GM19238 (cell line): ENCODE measurements at regions not wholly inside any gene's neighbourhood (a gene's known extent, or its start where the extent isn't known, plus 50 kb on each side); places are given as distances from the start of the nearest gene placed in this dataset.
"Not testable (repeated sequence)": the region's sequence is repeated elsewhere in the genome, so short reads cannot be mapped to it uniquely, and the experiment has no call there.

ENCODE experiments used
- DNase-seq: peaks from one replicate; pipeline ENCODE4 v3.0.0; 2011; ENCODE audit warnings: low spot score; ENCODE audit not compliant: insufficient read length

DNA sequence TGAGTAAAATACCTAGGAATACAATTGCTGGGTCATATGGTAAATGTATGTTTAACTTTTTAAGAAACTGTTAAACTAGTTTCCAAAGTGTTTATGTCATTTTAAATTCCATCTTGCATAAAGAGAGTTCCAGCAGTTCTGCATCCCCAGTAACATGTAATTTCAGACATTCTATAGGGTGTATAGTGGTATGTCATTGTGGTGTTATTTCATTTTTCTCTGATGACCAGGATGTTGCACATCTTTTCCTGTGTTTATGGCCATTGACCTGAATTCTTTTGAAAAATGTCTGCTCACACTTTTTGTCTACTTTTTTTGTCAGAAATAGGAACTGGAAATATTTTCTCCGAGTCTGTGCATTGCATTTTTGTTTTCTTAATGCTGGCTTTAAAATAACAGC lies 128.9 kb downstream of the TMEM200A start:
- DNase-seq, result no peak

DNA sequence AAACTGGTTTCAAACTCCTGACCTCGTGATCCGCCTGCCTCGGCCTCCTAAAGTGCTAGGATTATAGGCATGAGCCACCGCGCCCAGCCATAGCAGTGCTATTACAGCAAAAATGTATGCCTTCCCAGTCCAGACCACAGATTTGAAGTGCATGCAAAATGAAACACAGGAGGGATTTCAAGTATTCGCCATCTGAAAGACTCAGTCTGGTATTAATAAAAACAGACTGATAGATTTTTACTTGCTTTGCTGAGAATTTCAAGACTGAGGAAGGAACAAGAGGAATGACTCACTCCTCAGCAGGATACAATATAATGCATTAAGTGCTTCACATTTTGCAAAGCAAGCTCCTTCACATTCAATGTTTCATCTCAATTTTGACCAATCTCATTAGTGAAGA lies 134.9 kb downstream of the TMEM200A start:
- no peak for DNase-seq

DNA sequence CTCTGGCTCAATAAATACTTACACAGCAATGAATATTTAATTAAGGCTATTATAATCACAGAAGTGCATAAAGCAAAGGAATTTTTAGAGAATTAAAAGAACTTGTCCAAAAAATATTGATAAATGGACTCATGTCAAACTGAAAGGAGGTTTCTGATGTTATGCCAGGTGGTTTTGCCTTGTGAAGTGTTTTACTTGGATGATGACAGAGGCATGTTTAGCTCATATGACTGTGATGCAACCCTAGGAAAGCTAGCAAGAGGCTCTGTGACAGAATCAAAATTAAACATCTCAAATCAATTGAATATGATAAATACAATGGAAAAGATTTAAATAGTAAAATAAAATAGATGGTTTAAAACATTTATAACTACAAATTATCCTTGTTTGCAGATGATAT lies 137.3 kb downstream of the TMEM200A start:
- no peak for DNase-seq

DNA sequence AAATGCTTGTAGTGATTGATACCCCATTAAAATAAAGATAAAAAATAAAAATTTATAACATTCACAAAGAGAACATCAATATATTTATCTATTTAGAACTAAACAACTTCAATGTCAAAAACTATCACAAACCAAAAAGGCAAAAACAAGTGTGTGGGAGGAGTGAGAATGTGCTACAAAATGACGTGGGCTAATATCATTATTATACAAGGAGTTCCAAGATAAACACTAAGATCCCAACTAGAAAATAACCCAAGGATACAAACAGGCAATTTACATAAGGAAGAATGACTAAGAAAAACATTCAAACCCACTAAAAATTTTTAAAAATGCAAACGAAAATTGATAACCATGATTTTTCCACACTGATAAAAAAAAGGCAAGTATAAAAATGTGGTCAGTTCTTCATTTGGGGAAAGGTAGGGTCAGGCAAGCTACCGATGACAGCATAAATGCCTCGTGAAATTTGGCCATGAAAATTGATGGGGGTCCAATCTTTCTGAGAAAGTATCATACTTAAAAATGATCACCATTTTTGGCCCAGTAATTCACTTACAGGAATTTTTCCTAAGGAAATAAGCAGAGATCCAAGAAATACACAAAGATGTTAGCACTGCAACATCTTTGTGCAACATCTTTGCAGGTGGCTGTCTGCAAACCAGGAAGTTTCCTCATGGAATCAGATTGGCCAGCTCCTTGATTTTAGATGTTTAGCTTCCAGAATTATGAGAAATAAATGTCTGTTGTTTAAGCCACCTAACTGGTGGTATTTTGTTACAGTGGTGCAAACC lies 140.2 kb downstream of the TMEM200A start:
- no peak for DNase-seq

DNA sequence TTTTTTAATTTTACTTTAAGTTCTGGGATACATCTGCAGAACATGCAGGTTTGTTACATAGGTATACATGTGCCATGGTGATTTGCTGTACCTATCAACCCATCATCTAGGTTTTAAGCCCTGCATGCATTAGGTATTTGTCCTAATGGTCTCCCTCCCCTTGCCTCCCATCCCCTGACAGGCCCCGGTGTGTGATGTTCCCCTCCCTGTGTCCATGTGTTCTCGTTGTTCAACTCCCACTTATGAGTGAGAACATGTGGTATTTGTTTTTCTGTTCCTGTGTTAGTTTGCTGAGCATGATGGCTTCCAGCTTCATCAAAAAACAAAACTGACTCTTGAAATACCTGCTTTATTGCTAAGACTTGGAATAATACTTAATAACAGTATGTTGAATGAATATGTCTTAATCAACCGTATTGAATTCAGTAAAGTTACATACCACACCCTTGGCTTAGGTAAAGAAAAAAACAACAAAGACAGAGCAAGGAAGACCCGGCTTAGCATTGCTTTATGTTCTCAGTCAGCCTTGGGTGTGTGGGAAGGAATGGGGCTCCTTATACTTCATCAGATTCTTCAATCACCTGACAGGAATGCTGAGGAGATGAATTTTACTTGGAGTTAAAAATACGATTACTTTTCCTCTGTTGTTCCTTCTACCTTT lies 141.3 kb downstream of the TMEM200A start:
- not testable (repeated sequence) for DNase-seq

DNA sequence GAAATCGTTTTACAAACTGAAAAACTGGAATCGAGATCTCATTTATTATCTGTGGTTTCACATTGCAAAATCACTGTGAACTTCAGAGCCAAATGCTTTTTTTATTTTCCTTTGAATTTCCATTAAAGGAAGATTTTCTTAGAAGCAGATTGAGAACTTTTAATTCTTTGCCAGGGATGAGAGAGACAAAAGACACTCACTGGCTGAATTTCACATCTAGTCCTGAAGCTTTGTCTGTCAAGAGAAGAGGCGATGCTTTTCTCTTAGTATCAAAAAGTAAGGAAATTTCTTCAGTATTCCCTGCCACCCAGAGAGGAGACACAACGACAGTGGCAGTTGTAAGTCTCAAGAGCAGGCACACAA lies 141.8 kb downstream of the TMEM200A start:
- DNase-seq, result no peak

DNA sequence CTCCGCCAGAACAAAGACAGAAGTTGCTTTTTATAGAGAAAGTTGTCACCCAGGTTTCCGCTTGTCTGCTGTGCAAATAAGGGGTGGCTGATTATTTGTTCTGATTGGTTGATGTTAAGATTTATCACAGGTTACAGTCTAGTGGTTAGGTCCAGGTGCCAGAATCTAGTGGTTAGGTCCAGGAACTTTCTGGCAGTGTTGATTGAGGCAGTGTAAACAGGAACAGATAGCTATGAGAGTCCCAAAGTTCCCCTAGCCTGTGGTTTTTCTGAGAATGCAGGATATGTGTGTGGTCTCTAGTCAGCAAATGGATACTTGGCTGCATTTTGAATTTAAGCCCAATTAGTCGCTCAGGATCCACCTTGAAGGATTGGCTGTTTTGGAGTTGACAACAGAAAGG lies 148.0 kb downstream of the TMEM200A start:
- DNase-seq, result no peak

DNA sequence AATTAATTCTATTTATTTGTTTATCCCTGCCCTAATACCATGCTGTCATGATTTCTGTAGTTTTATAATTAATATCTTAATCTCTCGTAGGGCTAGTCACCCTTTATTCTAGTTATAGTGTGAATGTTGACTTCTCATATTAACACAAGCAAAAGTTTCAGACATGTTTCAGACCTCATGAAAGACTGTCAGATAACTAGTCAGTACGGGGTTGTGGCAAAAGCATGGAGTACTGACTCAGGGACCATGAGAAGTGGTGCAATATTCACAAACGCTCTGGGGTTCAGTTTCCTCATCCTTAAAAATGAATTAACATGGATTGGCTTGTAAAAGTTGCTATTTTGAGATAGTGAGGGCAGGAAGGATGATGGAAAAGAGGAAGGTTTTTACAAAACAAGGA lies 148.9 kb downstream of the TMEM200A start:
- no peak for DNase-seq

DNA sequence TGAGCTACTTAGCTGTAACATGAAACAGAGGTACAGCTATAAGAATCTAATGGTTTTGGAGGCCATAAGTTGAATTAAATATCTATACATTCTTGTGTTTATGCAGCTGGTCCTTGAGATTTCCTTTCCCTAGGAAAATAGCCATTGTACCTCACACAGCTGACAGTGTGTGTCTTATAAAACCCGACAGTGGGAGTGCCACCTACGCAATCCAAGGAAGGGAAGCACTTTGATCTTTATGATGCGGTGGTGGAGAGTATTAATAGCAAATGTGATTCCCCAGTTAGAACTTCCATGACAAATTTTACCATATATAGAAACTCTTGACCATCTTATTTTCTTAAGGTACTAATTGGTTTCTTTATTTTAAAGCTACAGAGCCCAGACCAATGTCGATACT lies 149.5 kb downstream of the TMEM200A start:
- DNase-seq, result no peak

DNA sequence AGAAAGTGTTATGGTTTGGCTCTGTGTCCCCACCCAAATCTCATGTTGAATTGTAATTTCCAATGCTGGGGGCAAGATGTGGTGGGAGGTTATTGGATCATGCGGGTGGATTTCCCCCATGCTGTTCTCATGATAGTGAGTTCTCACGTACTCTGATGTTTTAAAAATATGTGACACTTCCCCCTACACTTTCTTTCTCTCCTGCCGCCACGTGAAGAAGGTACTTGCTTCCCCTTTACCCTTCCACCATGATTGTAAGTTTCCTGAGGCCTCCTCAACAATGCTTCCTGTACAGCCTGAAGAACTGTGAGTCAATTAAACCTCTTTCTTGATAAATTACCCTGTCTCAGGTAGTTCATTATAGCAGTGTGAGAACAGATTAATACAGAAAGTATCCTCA lies 150.8 kb downstream of the TMEM200A start:
- DNase-seq, result no peak

DNA sequence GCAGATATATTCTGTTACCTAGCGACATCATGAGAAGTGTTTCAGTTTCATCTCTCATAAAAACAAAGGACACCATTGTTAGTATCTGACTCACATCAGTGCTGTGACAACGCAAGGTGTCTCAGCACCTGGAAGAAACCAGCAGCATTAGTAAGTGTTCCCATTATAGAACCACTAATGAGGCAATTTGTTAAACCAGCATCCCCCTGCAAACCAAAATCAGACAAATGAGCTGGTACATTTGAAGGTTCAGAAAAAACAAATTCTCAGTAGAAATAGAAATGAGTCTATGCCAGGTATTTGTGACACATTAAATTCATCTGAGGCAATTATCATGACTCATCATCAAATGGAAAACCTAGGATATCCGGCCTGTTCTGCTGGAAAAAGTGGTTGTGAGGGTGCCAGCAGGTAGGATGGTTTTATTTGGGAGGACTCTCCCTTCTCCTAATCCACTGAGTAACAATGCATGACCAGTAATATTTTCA lies 151.7 kb downstream of the TMEM200A start:
- DNase-seq, result no peak

DNA sequence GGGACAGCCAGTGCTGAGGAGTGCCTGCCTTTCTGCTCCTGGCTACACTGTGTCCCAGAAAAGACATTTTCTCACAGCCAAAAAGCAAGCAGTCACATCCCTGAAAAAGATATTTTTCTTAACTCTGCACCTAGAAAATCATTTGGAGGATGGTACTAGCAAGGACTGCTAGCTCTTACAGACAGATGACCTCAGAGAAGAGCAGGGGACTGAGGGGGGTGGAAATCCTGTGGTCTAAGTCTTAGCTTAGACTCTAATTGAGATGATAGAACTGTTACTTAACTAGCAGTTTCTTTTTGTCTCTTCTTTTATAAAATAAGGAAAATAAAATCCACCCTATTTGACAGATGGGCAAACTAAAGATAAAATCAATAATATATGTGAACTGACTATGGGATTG lies 152.8 kb downstream of the TMEM200A start:
- no peak for DNase-seq

DNA sequence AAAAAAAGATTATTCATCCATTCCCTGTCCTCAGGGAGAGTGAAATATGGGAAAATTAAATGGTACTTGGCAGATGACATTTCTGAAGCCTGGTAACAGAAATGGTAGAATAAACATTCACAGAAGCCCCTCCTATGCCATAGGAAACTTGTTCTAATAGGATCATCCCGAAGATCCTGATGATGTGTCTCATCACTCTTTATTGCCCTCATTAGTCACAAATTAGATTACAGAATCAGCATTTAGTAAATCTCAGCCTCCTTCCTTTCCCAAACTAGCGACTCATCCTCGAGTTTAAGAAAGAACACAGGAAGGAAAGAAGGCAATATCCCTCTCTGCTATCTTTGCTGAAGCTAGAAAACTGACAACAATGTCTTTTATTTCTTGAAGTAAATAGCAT lies 154.4 kb downstream of the TMEM200A start:
- no peak for DNase-seq

DNA sequence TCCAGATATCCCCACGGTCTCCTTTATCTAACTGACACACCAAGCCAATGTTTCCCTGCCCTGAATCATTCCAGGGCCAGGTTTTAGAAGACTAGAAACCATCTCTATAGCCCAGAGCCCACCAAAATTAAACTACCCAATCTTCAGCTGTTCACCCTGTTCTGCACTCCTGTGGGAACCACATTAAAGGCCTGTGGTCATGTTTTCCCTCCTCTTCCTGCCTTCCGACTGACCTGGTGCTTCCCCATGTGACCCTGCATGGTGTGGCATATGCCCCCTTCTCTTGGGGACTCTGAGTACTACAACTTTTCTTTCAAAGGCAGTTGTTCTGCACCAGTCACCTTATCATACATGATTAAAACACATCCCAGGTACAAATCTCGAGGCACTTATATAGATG lies 155.0 kb downstream of the TMEM200A start:
- DNase-seq, result no peak

DNA sequence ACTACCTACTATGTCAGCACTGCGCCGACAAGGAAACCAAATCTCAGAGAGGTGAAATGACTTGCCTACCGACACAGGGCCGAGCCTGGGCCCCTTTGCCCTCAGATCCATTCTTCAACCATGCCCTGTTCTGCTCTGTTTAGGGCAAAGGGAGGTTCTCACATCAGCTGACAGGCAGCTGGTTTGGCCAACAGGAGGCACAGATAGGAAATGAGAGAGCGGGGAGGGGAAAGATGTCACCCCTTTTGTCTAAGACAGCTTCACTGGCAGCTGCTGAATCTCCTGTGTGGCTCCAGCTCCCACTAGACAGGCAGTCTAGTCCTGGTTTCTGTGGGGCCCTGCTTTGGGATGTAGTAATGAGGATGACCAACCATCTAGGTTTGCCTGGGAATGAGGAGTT lies 158.7 kb downstream of the TMEM200A start:
- DNase-seq, result no peak

DNA sequence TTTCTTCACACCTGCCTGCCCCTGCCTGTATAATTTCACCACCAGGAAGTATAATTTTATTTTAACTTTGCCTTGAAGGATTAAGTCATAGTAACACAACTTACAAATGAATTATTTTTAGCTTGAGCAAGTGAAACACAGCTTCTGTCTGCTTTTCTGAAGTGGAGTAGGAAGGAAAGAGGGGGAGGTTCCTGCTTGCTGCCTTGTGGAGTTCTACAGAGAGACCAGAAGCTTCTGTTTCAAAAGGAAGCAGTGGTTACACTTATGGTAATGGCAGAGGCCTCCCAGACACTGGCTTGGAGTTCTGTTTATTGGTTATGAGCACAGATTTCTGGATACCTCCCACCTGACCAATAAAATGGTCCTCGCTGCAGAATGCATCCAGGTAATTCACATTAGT lies 159.6 kb downstream of the TMEM200A start:
- no peak for DNase-seq

DNA sequence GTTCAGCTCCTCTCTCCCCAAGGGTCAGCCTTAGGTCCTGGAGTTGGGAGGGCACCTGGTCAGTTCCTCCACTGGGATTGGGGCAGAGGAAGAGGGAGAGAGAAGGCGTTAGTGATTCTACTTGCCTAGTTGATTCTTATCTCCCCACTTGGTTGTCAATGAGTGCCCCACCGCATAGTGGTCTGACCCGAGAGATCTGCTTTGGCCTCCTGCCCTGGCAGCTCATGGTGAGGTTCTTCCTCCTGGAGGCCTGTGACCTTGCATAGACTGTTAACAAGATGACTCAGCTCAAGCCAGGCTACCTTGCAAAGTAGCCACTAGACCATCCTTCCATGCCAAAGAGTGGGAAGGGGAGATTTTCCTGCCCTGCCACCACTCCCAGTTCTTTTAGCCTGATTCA lies 160.6 kb downstream of the TMEM200A start:
- DNase-seq, result no peak

DNA sequence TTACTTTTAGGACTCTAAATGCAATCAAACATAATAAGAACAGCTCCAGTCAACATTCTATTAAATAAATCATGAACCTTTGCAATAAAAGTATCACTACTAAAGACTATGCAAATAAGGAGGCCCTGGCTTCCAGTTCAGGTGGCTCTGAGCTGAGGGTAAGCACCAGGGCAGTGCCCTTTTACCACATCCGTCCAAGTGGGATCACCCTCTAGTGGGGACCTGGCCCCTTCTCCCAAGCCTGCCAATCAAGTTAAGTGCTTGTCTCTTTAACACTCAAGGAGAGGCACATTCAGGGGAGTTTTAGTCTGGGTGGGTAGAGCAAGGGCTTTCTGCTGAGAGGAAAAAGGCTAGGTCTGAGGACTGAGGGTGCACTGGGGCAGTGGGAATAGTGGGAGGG lies 161.4 kb downstream of the TMEM200A start:
- no peak for DNase-seq

DNA sequence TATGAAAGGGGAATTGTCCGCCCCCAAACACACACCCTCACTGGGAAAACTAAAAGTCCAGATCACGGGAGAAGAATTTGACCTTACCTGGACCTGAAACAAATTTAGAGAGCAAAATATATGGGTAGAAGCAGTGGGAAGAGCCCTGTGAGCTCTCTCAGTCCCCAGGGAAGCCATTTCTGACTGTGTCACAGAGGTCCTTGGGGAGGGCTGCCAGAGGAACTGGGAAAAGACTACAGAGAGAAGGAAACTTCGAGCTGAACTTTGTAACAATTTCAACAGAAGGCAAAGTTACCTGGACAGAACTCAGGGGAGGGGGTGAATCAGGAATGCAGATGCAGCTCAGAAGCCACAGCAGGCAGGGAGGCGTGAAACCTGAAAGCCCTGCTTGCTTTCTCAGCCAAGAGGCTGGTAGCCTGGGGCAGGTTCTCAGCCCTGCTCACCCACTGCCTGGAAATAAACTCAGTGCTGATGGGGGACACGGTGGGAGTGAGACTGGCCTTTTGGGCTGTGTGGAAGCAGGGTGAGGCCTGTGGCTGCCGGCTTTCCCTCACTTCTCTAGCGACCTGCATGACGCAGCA lies 163.8 kb downstream of the TMEM200A start:
- no peak for DNase-seq

DNA sequence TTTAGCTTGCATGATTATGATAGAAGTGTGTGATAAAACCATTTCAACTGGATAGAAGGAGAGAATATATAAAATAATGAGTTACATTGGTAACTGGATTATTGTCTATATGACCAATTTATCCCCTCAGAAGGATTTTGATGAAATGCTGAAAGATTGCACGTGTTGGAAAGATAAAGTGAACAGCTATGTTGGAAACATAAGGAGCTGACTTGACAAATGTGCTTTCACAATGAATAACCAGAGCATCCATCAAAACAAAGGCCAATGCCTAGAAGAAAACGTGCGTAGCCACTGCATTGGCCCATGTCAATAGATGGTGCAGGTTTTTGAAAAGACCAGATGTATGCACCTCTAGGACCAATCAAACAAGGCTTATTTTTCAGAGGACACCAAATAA lies 168.8 kb downstream of the TMEM200A start:
- DNase-seq, result no peak

DNA sequence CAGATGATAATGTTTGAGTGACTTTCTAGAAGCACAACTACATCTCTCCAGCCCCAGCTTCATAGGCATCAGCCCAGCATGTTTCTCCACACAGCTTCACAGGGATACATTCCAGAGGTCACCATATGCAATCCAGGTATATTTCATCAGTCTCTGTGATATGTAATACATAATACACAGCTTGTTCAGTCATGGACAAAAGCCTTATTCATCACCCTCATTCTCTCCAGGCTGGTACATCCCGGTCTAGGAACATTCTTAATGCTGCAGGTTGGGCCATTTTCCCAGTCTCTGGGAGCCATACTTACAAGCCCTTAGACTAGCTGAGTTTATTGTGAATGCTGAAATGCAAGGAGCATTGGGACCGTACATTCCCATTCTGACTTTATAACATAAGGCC lies 169.4 kb downstream of the TMEM200A start:
- no peak for DNase-seq

DNA sequence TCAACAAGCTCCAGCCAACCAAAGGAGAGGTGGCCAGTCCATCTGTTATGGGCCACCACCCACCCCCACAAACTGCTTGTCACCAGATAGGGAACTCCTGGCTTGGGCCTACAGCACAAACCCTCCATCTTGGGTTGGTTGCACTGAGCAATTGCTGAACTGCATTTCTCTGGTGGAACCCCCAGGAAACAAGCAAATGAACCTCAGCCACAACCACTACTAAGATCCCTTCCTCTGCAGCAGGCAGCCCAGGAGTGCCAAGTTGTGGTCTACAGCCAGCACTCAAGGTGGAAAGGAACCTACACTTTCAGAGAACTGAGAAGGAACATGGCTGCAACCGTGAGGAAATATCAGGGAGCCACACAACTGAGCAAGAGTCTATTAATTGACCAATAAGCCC lies 171.6 kb downstream of the TMEM200A start:
- no peak for DNase-seq

DNA sequence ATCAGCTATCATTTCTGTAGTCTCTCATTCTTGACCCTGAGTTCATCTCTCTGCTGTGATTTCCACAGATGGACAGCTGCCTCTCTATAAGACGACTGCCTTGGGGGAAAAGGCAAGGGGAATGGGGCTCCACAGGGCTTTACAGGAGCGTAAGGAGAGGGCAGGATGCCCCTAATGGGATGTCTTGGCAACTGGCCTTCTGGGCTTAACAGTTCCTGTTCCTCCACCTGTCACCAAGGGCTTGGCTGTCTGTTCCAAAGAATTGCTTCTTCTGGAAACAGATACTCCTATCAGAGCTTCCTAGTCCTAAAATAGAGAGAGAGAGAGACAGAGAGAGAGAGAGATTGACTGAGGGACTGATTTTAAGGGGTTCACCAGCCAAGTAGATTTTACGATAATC lies 181.9 kb downstream of the TMEM200A start:
- DNase-seq, result no peak
